ENCODE measurements at regions not wholly inside any gene's neighbourhood (a gene's known extent, or its start where the extent isn't known, plus 50 kb on each side); places are given as distances from the start of the nearest gene placed in this dataset.
"Not testable (repeated sequence)": the region's sequence is repeated elsewhere in the genome, so short reads cannot be mapped to it uniquely, and the experiment has no call there.

GRCh38 chr2:45112750-45113149, 103.5 kb upstream of the SIX2 start:
- H3K27me3 ChIP-seq (ENCODE audit: control insufficient read depth in 1 of 2, insufficient read depth in 2 of 2, low read length in 2 of 2) = no peaks in the 10 kb centered on the region
- no peak overlapping the region for H3K27ac ChIP-seq (ENCODE audit: low read depth, low read length)
- no peaks in the 10 kb centered on the region for H3K9me3 ChIP-seq (ENCODE audit: control insufficient read depth in 1 of 2, low read length in 2 of 2)
- H3K36me3 ChIP-seq (ENCODE audit: control insufficient read depth in 1 of 2, insufficient read depth in 2 of 2, low read length in 2 of 2) = no peaks in the 10 kb centered on the region
- no peak overlapping the region for H3K9ac ChIP-seq (ENCODE audit: low read depth in 1 of 2, low read length in 2 of 2)
- H3K4me1 ChIP-seq (ENCODE audit: control insufficient read depth in 1 of 2, insufficient read depth in 2 of 2, low read length in 2 of 2) = no peaks in the 10 kb centered on the region
- no peak overlapping the region for H3K4me3 ChIP-seq (ENCODE audit: low read depth in 1 of 2, low read length in 2 of 2)

GRCh38 chr2:45105050-45105582, 95.9 kb upstream of the SIX2 start:
- Histone ChIP-seq H3K9ac (ENCODE audit: low read depth in 1 of 2, low read length in 2 of 2) (no peak overlapping the region), H3K9me3 (ENCODE audit: control insufficient read depth in 1 of 2, low read length in 2 of 2) (no peaks in the 10 kb centered on the region), H3K27me3 (ENCODE audit: control insufficient read depth in 1 of 2, insufficient read depth in 2 of 2, low read length in 2 of 2) (no peaks in the 10 kb centered on the region), H3K4me1 (ENCODE audit: control insufficient read depth in 1 of 2, insufficient read depth in 2 of 2, low read length in 2 of 2) (no peaks in the 10 kb centered on the region), H3K36me3 (ENCODE audit: control insufficient read depth in 1 of 2, insufficient read depth in 2 of 2, low read length in 2 of 2) (no peaks in the 10 kb centered on the region), H3K27ac (ENCODE audit: low read depth, low read length) (no peak overlapping the region), H3K4me3 (ENCODE audit: low read depth in 1 of 2, low read length in 2 of 2) (no peak overlapping the region)

GRCh38 chr2:45104429-45104828, 95.2 kb upstream of the SIX2 start:
- H3K36me3 ChIP-seq (ENCODE audit: control insufficient read depth in 1 of 2, insufficient read depth in 2 of 2, low read length in 2 of 2) = no peaks in the 10 kb centered on the region
- H3K27ac ChIP-seq (ENCODE audit: low read depth, low read length) = no peak overlapping the region
- H3K9ac ChIP-seq (ENCODE audit: low read depth in 1 of 2, low read length in 2 of 2) = no peak overlapping the region
- no peaks in the 10 kb centered on the region for H3K4me1 ChIP-seq (ENCODE audit: control insufficient read depth in 1 of 2, insufficient read depth in 2 of 2, low read length in 2 of 2)
- H3K27me3 ChIP-seq (ENCODE audit: control insufficient read depth in 1 of 2, insufficient read depth in 2 of 2, low read length in 2 of 2) = no peaks in the 10 kb centered on the region
- no peaks in the 10 kb centered on the region for H3K9me3 ChIP-seq (ENCODE audit: control insufficient read depth in 1 of 2, low read length in 2 of 2)
- H3K4me3 ChIP-seq (ENCODE audit: low read depth in 1 of 2, low read length in 2 of 2) = no peak overlapping the region

GRCh38 chr2:45103351-45104345, 94.4 kb upstream of the SIX2 start:
- no peaks in the 10 kb centered on the region for H3K9me3 ChIP-seq (ENCODE audit: control insufficient read depth in 1 of 2, low read length in 2 of 2)
- H3K4me3 ChIP-seq (ENCODE audit: low read depth in 1 of 2, low read length in 2 of 2) = no peak overlapping the region
- no peaks in the 10 kb centered on the region for H3K27me3 ChIP-seq (ENCODE audit: control insufficient read depth in 1 of 2, insufficient read depth in 2 of 2, low read length in 2 of 2)
- no peaks in the 10 kb centered on the region for H3K36me3 ChIP-seq (ENCODE audit: control insufficient read depth in 1 of 2, insufficient read depth in 2 of 2, low read length in 2 of 2)
- no peak overlapping the region for H3K27ac ChIP-seq (ENCODE audit: low read depth, low read length)
- H3K9ac ChIP-seq (ENCODE audit: low read depth in 1 of 2, low read length in 2 of 2) = no peak overlapping the region
- no peaks in the 10 kb centered on the region for H3K4me1 ChIP-seq (ENCODE audit: control insufficient read depth in 1 of 2, insufficient read depth in 2 of 2, low read length in 2 of 2)

- H3K9ac ChIP-seq (ENCODE audit: low read depth in 1 of 2, low read length in 2 of 2) = no peak overlapping the region
- H3K9me3 ChIP-seq (ENCODE audit: control insufficient read depth in 1 of 2, low read length in 2 of 2) = no peaks in the 10 kb centered on the region
- no peak overlapping the region for H3K27ac ChIP-seq (ENCODE audit: low read depth, low read length)
- no peaks in the 10 kb centered on the region for H3K36me3 ChIP-seq (ENCODE audit: control insufficient read depth in 1 of 2, insufficient read depth in 2 of 2, low read length in 2 of 2)
- no peaks in the 10 kb centered on the region for H3K4me1 ChIP-seq (ENCODE audit: control insufficient read depth in 1 of 2, insufficient read depth in 2 of 2, low read length in 2 of 2)
- no peak overlapping the region for H3K4me3 ChIP-seq (ENCODE audit: low read depth in 1 of 2, low read length in 2 of 2)
- H3K27me3 ChIP-seq (ENCODE audit: control insufficient read depth in 1 of 2, insufficient read depth in 2 of 2, low read length in 2 of 2) = no peaks in the 10 kb centered on the region
Measured at GRCh38 chr2:45102579-45103117, 93.4 kb upstream of the SIX2 start.

- no peak overlapping the region for H3K27ac ChIP-seq (ENCODE audit: low read depth, low read length)
- H3K36me3 ChIP-seq (ENCODE audit: control insufficient read depth in 1 of 2, insufficient read depth in 2 of 2, low read length in 2 of 2) = no peaks in the 10 kb centered on the region
- no peak overlapping the region for H3K9ac ChIP-seq (ENCODE audit: low read depth in 1 of 2, low read length in 2 of 2)
- no peaks in the 10 kb centered on the region for H3K27me3 ChIP-seq (ENCODE audit: control insufficient read depth in 1 of 2, insufficient read depth in 2 of 2, low read length in 2 of 2)
- H3K9me3 ChIP-seq (ENCODE audit: control insufficient read depth in 1 of 2, low read length in 2 of 2) = no peaks in the 10 kb centered on the region
- no peak overlapping the region for H3K4me3 ChIP-seq (ENCODE audit: low read depth in 1 of 2, low read length in 2 of 2)
- no peaks in the 10 kb centered on the region for H3K4me1 ChIP-seq (ENCODE audit: control insufficient read depth in 1 of 2, insufficient read depth in 2 of 2, low read length in 2 of 2)
Measured at GRCh38 chr2:45102141-45102540, 92.9 kb upstream of the SIX2 start.

GRCh38 chr2:45096996-45097395, 87.7 kb upstream of the SIX2 start:
- H3K27ac ChIP-seq (ENCODE audit: low read depth, low read length) = no peak overlapping the region
- H3K36me3 ChIP-seq (ENCODE audit: control insufficient read depth in 1 of 2, insufficient read depth in 2 of 2, low read length in 2 of 2) = no peaks in the 10 kb centered on the region
- H3K27me3 ChIP-seq (ENCODE audit: control insufficient read depth in 1 of 2, insufficient read depth in 2 of 2, low read length in 2 of 2) = no peaks in the 10 kb centered on the region
- H3K9me3 ChIP-seq (ENCODE audit: control insufficient read depth in 1 of 2, low read length in 2 of 2) = no peaks in the 10 kb centered on the region
- H3K4me3 ChIP-seq (ENCODE audit: low read depth in 1 of 2, low read length in 2 of 2) = no peak overlapping the region
- no peak overlapping the region for H3K9ac ChIP-seq (ENCODE audit: low read depth in 1 of 2, low read length in 2 of 2)
- H3K4me1 ChIP-seq (ENCODE audit: control insufficient read depth in 1 of 2, insufficient read depth in 2 of 2, low read length in 2 of 2) = no peaks in the 10 kb centered on the region

- not testable (repeated sequence) for H3K4me3 ChIP-seq (ENCODE audit: low read depth in 1 of 2, low read length in 2 of 2); H3K27me3 ChIP-seq (ENCODE audit: control insufficient read depth in 1 of 2, insufficient read depth in 2 of 2, low read length in 2 of 2); H3K4me1 ChIP-seq (ENCODE audit: control insufficient read depth in 1 of 2, insufficient read depth in 2 of 2, low read length in 2 of 2); H3K36me3 ChIP-seq (ENCODE audit: control insufficient read depth in 1 of 2, insufficient read depth in 2 of 2, low read length in 2 of 2); H3K27ac ChIP-seq (ENCODE audit: low read depth, low read length); H3K9ac ChIP-seq (ENCODE audit: low read depth in 1 of 2, low read length in 2 of 2); H3K9me3 ChIP-seq (ENCODE audit: control insufficient read depth in 1 of 2, low read length in 2 of 2)
Measured at GRCh38 chr2:45096038-45096437, 86.8 kb upstream of the SIX2 start.

GRCh38 chr2:45093663-45094062, 84.4 kb upstream of the SIX2 start:
- H3K27me3 ChIP-seq (ENCODE audit: control insufficient read depth in 1 of 2, insufficient read depth in 2 of 2, low read length in 2 of 2) = no peaks in the 10 kb centered on the region
- H3K9ac ChIP-seq (ENCODE audit: low read depth in 1 of 2, low read length in 2 of 2) = no peak overlapping the region
- no peaks in the 10 kb centered on the region for H3K4me1 ChIP-seq (ENCODE audit: control insufficient read depth in 1 of 2, insufficient read depth in 2 of 2, low read length in 2 of 2)
- H3K27ac ChIP-seq (ENCODE audit: low read depth, low read length) = no peak overlapping the region
- H3K4me3 ChIP-seq (ENCODE audit: low read depth in 1 of 2, low read length in 2 of 2) = no peak overlapping the region
- H3K9me3 ChIP-seq (ENCODE audit: control insufficient read depth in 1 of 2, low read length in 2 of 2) = no peaks in the 10 kb centered on the region
- H3K36me3 ChIP-seq (ENCODE audit: control insufficient read depth in 1 of 2, insufficient read depth in 2 of 2, low read length in 2 of 2) = no peaks in the 10 kb centered on the region

- Histone ChIP-seq H3K4me1 (ENCODE audit: control insufficient read depth in 1 of 2, insufficient read depth in 2 of 2, low read length in 2 of 2) (no peaks in the 10 kb centered on the region), H3K4me3 (ENCODE audit: low read depth in 1 of 2, low read length in 2 of 2) (no peak overlapping the region), H3K36me3 (ENCODE audit: control insufficient read depth in 1 of 2, insufficient read depth in 2 of 2, low read length in 2 of 2) (no peaks in the 10 kb centered on the region), H3K9me3 (ENCODE audit: control insufficient read depth in 1 of 2, low read length in 2 of 2) (no peaks in the 10 kb centered on the region), H3K27ac (ENCODE audit: low read depth, low read length) (no peak overlapping the region), H3K9ac (ENCODE audit: low read depth in 1 of 2, low read length in 2 of 2) (no peak overlapping the region), H3K27me3 (ENCODE audit: control insufficient read depth in 1 of 2, insufficient read depth in 2 of 2, low read length in 2 of 2) (no peaks in the 10 kb centered on the region)
Measured at GRCh38 chr2:45093181-45093580, 83.9 kb upstream of the SIX2 start.

Data from duodenal mucosa (tissue), 2 donors.